HEK293 (cell line): ENCODE measurements at regions not wholly inside any gene's neighbourhood (a gene's known extent, or its start where the extent isn't known, plus 50 kb on each side); places are given as distances from the start of the nearest gene placed in this dataset.

ENCODE experiments used
- GLIS2 ChIP-seq: fragments of 450-650 bp; formaldehyde crosslinking; IDR thresholded peaks from 2 replicates; pipeline ENCODE4 v1.5.1; 2016; ENCODE audit warnings: missing biosample characterization, missing genetic modification characterization
- KLF1 ChIP-seq: fragments of 450-650 bp; formaldehyde crosslinking; IDR thresholded peaks from 2 replicates; pipeline ENCODE4 v1.5.1; 2016; ENCODE audit warnings: missing biosample characterization, missing genetic modification characterization
- MEIS1 ChIP-seq: sonication (generic); formaldehyde crosslinking; IDR thresholded peaks from 2 replicates; pipeline ENCODE4 v1.8.1; 2022; ENCODE audit warnings: missing genetic modification reagents, mild to moderate bottlenecking, borderline replicate concordance
- OSR2 ChIP-seq: fragments of 450-650 bp; formaldehyde crosslinking; IDR thresholded peaks from 2 replicates; pipeline ENCODE4 v1.5.1; 2016; ENCODE audit warnings: missing biosample characterization, missing genetic modification characterization
- SCRT1 ChIP-seq: fragments of 450-650 bp; formaldehyde crosslinking; IDR thresholded peaks from 2 replicates; pipeline ENCODE4 v1.5.1; 2016; ENCODE audit warnings: missing biosample characterization, missing genetic modification characterization, borderline replicate concordance
- ZNF132 ChIP-seq: fragments of 450-650 bp; formaldehyde crosslinking; IDR thresholded peaks from 2 replicates; pipeline ENCODE4 v1.5.1; 2017; ENCODE audit warnings: missing biosample characterization, missing genetic modification characterization, borderline replicate concordance
- ZNF146 ChIP-seq: fragments of 450-650 bp; formaldehyde crosslinking; IDR thresholded peaks from 2 replicates; pipeline ENCODE4 v1.5.1; 2016; ENCODE audit warnings: missing biosample characterization, missing genetic modification characterization
- ZNF16 ChIP-seq: fragments of 450-650 bp; formaldehyde crosslinking; IDR thresholded peaks from 2 replicates; pipeline ENCODE4 v1.5.1; 2016; ENCODE audit warnings: low read depth, missing biosample characterization, missing genetic modification characterization
- ZNF221 ChIP-seq: fragments of 450-650 bp; formaldehyde crosslinking; IDR thresholded peaks from 2 replicates; pipeline ENCODE4 v1.5.1; 2017; ENCODE audit warnings: missing biosample characterization, missing genetic modification characterization, borderline replicate concordance
- ZNF302 ChIP-seq: fragments of 450-650 bp; formaldehyde crosslinking; IDR thresholded peaks from 2 replicates; pipeline ENCODE4 v1.5.1; 2016; ENCODE audit warnings: missing biosample characterization, missing genetic modification characterization, low read depth
- ZNF324 ChIP-seq: fragments of 450-650 bp; formaldehyde crosslinking; IDR thresholded peaks from 2 replicates; pipeline ENCODE4 v1.5.1; 2016; ENCODE audit warnings: missing biosample characterization, missing genetic modification characterization
- ZNF341 ChIP-seq: fragments of 450-650 bp; formaldehyde crosslinking; IDR thresholded peaks from 2 replicates; pipeline ENCODE4; 2016; ENCODE audit warnings: low read depth, missing biosample characterization, missing genetic modification characterization
- ZNF394 ChIP-seq: fragments of 450-650 bp; formaldehyde crosslinking; IDR thresholded peaks from 2 replicates; pipeline ENCODE4 v1.5.1; 2016; ENCODE audit warnings: missing biosample characterization, missing genetic modification characterization, mild to moderate bottlenecking, moderate library complexity, borderline replicate concordance
- ZNF549 ChIP-seq: fragments of 450-650 bp; IDR thresholded peaks from 2 replicates; pipeline ENCODE4 v1.5.1; 2018; ENCODE audit warnings: missing biosample characterization, missing genetic modification characterization, mild to moderate bottlenecking, inconsistent platforms, moderate library complexity
- ZNF600 ChIP-seq: fragments of 450-650 bp; formaldehyde crosslinking; IDR thresholded peaks from 2 replicates; pipeline ENCODE4 v1.5.1; 2016; ENCODE audit warnings: missing biosample characterization, missing genetic modification characterization
- ZNF610 ChIP-seq: fragments of 450-650 bp; formaldehyde crosslinking; IDR thresholded peaks from 2 replicates; pipeline ENCODE4 v1.5.1; 2016; ENCODE audit warnings: missing biosample characterization, missing genetic modification characterization, borderline replicate concordance
- ZNF701 ChIP-seq: fragments of 450-650 bp; formaldehyde crosslinking; IDR thresholded peaks from 2 replicates; pipeline ENCODE4 v1.5.1; 2016; ENCODE audit warnings: missing biosample characterization, missing genetic modification characterization
- ZSCAN16 ChIP-seq: fragments of 450-650 bp; formaldehyde crosslinking; IDR thresholded peaks from 2 replicates; pipeline ENCODE4 v1.5.1; 2016; ENCODE audit warnings: missing biosample characterization, missing genetic modification characterization
- ZXDB ChIP-seq: fragments of 450-650 bp; formaldehyde crosslinking; IDR thresholded peaks from 2 replicates; pipeline ENCODE4 v1.5.1; 2016; ENCODE audit warnings: missing biosample characterization, missing genetic modification characterization
- TF ChIP-seq, protein P1 (sequence below): fragments of 450-650 bp; formaldehyde crosslinking; IDR thresholded peaks from 2 replicates; pipeline ENCODE4 v1.5.1; 2016; ENCODE audit warnings: missing biosample characterization, missing genetic modification characterization
- TF ChIP-seq, protein P2 (sequence below): fragments of 450-650 bp; formaldehyde crosslinking; conservative IDR thresholded peaks from 2 replicates; pipeline ENCODE4 v1.5.1; 2016; ENCODE audit warnings: low read depth, missing biosample characterization, missing genetic modification characterization
- TF ChIP-seq, protein P3 (sequence below): fragments of 450-650 bp; formaldehyde crosslinking; IDR thresholded peaks from 2 replicates; pipeline ENCODE4 v1.5.1; 2016; ENCODE audit warnings: missing biosample characterization, missing genetic modification characterization
- TF ChIP-seq, protein P4 (sequence below): fragments of 450-650 bp; formaldehyde crosslinking; IDR thresholded peaks from 2 replicates; pipeline ENCODE4 v1.5.1; 2017; ENCODE audit warnings: missing biosample characterization, missing genetic modification characterization
- TF ChIP-seq, protein P5 (sequence below): fragments of 450-650 bp; formaldehyde crosslinking; IDR thresholded peaks from 2 replicates; pipeline ENCODE4; 2016; ENCODE audit warnings: missing biosample characterization, missing genetic modification characterization
- TF ChIP-seq, protein P6 (sequence below): fragments of 450-650 bp; formaldehyde crosslinking; IDR thresholded peaks from 2 replicates; pipeline ENCODE4 v1.5.1; 2016; ENCODE audit warnings: missing biosample characterization, missing genetic modification characterization

DNA sequence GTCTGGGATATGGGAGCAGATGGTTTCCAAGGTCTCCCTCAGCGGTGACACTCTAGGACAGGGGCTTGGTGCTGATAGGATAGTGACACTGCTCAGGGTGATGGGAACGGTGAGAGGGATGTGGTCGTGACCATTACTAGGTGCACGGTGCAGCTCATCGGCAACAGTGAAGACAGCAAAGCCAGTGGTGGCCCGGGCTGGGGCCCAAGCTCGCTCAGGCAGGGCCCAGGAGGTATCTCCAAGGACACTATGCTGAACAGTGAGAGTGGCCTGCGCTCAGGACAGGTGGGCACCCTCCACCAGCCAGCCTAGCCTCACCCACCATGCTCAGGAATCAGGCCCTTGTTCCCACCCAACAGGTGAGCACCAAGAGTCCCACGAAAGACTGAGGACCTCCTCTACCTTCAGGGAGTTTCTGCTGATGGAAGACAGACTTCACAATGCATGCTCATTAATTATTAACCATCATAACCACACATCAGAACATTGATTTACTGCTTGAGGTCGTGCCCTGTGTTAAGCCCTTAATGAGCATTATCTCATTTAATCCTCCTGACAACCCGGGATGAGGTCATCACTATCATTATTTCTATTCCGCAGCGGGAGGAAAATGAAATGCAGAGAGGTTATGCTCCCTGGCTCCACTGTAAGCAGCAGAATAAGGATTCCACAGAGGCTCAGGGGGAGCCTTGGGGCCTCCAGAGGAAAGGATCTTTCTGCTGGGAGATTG lies 269.4 kb downstream of the UACA start (continued):
- TF ChIP-seq ZNF132 (tag by site-specific recombination) (peak; percentile 66; the same call in 1 of the 2 replicates), ZNF16 (tag by site-specific recombination) (no peak), ZNF701 (tag by site-specific recombination) (no peak), KLF1 (peak; percentile 73), SCRT1 (tag by site-specific recombination) (peak; percentile 91; the same call in 1 of the 2 replicates), MEIS1 (CRISPR knock-in tag) (peak; percentile 98), ZSCAN16 (tag by site-specific recombination) (no peak), GLIS2 (peak; percentile 33), ZNF394 (tag by site-specific recombination) (peak; percentile 83), ZNF600 (tag by site-specific recombination) (peak; percentile 99), ZNF221 (tag by site-specific recombination) (no peak), OSR2 (tag by site-specific recombination) (peak; percentile 95), ZXDB (tag by site-specific recombination) (peak; percentile 91), ZNF549 (tag by site-specific recombination) (no peak), ZNF610 (tag by site-specific recombination) (0 out of 2 replicates have a peak, but pooled peaks have one; percentile 40), ZNF341 (peak; percentile 17), ZNF302 (tag by site-specific recombination) (no peak), ZNF324 (tag by site-specific recombination) (peak; percentile 95), ZNF146 (tag by site-specific recombination) (peak; percentile 86)
- TF ChIP-seq, protein P1, sequence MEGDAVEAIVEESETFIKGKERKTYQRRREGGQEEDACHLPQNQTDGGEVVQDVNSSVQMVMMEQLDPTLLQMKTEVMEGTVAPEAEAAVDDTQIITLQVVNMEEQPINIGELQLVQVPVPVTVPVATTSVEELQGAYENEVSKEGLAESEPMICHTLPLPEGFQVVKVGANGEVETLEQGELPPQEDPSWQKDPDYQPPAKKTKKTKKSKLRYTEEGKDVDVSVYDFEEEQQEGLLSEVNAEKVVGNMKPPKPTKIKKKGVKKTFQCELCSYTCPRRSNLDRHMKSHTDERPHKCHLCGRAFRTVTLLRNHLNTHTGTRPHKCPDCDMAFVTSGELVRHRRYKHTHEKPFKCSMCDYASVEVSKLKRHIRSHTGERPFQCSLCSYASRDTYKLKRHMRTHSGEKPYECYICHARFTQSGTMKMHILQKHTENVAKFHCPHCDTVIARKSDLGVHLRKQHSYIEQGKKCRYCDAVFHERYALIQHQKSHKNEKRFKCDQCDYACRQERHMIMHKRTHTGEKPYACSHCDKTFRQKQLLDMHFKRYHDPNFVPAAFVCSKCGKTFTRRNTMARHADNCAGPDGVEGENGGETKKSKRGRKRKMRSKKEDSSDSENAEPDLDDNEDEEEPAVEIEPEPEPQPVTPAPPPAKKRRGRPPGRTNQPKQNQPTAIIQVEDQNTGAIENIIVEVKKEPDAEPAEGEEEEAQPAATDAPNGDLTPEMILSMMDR (tag by site-specific recombination), result no peak
- TF ChIP-seq, protein P2, sequence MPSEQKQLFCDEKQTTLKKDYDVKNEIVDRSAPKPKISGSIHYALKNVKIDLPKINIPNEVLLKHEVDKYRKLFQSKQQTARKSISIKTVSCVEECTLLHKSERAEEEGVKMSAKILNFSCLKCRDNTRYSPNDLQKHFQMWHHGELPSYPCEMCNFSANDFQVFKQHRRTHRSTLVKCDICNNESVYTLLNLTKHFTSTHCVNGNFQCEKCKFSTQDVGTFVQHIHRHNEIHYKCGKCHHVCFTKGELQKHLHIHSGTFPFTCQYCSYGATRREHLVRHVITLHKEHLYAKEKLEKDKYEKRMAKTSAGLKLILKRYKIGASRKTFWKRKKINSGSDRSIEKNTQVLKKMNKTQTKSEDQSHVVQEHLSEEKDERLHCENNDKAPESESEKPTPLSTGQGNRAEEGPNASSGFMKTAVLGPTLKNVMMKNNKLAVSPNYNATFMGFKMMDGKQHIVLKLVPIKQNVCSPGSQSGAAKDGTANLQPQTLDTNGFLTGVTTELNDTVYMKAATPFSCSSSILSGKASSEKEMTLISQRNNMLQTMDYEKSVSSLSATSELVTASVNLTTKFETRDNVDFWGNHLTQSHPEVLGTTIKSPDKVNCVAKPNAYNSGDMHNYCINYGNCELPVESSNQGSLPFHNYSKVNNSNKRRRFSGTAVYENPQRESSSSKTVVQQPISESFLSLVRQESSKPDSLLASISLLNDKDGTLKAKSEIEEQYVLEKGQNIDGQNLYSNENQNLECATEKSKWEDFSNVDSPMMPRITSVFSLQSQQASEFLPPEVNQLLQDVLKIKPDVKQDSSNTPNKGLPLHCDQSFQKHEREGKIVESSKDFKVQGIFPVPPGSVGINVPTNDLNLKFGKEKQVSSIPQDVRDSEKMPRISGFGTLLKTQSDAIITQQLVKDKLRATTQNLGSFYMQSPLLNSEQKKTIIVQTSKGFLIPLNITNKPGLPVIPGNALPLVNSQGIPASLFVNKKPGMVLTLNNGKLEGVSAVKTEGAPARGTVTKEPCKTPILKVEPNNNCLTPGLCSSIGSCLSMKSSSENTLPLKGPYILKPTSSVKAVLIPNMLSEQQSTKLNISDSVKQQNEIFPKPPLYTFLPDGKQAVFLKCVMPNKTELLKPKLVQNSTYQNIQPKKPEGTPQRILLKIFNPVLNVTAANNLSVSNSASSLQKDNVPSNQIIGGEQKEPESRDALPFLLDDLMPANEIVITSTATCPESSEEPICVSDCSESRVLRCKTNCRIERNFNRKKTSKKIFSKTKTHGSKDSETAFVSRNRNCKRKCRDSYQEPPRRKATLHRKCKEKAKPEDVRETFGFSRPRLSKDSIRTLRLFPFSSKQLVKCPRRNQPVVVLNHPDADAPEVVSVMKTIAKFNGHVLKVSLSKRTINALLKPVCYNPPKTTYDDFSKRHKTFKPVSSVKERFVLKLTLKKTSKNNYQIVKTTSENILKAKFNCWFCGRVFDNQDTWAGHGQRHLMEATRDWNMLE, result peak; percentile 62
- TF ChIP-seq, protein P3, sequence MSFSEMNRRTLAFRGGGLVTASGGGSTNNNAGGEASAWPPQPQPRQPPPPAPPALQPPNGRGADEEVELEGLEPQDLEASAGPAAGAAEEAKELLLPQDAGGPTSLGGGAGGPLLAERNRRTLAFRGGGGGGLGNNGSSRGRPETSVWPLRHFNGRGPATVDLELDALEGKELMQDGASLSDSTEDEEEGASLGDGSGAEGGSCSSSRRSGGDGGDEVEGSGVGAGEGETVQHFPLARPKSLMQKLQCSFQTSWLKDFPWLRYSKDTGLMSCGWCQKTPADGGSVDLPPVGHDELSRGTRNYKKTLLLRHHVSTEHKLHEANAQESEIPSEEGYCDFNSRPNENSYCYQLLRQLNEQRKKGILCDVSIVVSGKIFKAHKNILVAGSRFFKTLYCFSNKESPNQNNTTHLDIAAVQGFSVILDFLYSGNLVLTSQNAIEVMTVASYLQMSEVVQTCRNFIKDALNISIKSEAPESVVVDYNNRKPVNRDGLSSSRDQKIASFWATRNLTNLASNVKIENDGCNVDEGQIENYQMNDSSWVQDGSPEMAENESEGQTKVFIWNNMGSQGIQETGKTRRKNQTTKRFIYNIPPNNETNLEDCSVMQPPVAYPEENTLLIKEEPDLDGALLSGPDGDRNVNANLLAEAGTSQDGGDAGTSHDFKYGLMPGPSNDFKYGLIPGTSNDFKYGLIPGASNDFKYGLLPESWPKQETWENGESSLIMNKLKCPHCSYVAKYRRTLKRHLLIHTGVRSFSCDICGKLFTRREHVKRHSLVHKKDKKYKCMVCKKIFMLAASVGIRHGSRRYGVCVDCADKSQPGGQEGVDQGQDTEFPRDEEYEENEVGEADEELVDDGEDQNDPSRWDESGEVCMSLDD (tag by site-specific recombination), result peak; percentile 33; the same call in 1 of the 2 replicates
- TF ChIP-seq, protein P4, sequence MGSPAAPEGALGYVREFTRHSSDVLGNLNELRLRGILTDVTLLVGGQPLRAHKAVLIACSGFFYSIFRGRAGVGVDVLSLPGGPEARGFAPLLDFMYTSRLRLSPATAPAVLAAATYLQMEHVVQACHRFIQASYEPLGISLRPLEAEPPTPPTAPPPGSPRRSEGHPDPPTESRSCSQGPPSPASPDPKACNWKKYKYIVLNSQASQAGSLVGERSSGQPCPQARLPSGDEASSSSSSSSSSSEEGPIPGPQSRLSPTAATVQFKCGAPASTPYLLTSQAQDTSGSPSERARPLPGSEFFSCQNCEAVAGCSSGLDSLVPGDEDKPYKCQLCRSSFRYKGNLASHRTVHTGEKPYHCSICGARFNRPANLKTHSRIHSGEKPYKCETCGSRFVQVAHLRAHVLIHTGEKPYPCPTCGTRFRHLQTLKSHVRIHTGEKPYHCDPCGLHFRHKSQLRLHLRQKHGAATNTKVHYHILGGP (tag by site-specific recombination), result peak; percentile 76
- TF ChIP-seq, protein P5, sequence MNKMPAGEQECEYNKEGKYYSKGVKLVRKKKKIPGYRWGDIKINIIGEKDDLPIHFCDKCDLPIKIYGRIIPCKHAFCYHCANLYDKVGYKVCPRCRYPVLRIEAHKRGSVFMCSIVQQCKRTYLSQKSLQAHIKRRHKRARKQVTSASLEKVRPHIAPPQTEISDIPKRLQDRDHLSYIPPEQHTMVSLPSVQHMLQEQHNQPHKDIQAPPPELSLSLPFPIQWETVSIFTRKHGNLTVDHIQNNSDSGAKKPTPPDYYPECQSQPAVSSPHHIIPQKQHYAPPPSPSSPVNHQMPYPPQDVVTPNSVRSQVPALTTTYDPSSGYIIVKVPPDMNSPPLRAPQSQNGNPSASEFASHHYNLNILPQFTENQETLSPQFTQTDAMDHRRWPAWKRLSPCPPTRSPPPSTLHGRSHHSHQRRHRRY, result peak; percentile 25; the same call in 1 of the 2 replicates
- TF ChIP-seq, protein P6, sequence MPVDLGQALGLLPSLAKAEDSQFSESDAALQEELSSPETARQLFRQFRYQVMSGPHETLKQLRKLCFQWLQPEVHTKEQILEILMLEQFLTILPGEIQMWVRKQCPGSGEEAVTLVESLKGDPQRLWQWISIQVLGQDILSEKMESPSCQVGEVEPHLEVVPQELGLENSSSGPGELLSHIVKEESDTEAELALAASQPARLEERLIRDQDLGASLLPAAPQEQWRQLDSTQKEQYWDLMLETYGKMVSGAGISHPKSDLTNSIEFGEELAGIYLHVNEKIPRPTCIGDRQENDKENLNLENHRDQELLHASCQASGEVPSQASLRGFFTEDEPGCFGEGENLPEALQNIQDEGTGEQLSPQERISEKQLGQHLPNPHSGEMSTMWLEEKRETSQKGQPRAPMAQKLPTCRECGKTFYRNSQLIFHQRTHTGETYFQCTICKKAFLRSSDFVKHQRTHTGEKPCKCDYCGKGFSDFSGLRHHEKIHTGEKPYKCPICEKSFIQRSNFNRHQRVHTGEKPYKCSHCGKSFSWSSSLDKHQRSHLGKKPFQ (tag by site-specific recombination), result peak; percentile 81
